H9 (cell line): ENCODE measurements at regions not wholly inside any gene's neighbourhood (a gene's known extent, or its start where the extent isn't known, plus 50 kb on each side); places are given as distances from the start of the nearest gene placed in this dataset.
A peak's percentile ranks its signal among the peaks of the same experiment; 100 is the strongest.

ENCODE experiments used
- DNase-seq: peaks from one replicate; pipeline ENCODE4 v3.0.0-alpha.2; 2017
- H2AFZ ChIP-seq: one replicate; pipeline ENCODE4 v1.6.1; 2013; ENCODE audit warnings: mild to moderate bottlenecking, low read length, control low read depth, moderate library complexity
- H2AK5ac ChIP-seq: 2 replicates; pipeline ENCODE4 v1.6.1; 2013; ENCODE audit warnings: low read length, control low read depth, mixed read lengths; ENCODE audit not compliant: insufficient read length
- H2BK120ac ChIP-seq: one replicate; pipeline ENCODE4 v1.6.1; 2013; ENCODE audit warnings: low read depth, mild to moderate bottlenecking, low read length, control low read depth, inconsistent platforms; ENCODE audit not compliant: poor library complexity, severe bottlenecking
- H2BK12ac ChIP-seq: 2 replicates; pipeline ENCODE4 v1.6.1; 2013; ENCODE audit warnings: low read length, control low read depth, mixed read lengths, low read depth; ENCODE audit not compliant: insufficient read length
- H2BK15ac ChIP-seq: 2 replicates; pipeline ENCODE4 v1.6.1; 2013; ENCODE audit warnings: low read depth, low read length, control low read depth
- H2BK20ac ChIP-seq: one replicate; pipeline ENCODE4 v1.6.1; 2013; ENCODE audit warnings: low read depth, mild to moderate bottlenecking, low read length, control low read depth, inconsistent platforms; ENCODE audit not compliant: poor library complexity, severe bottlenecking
- H2BK5ac ChIP-seq: 2 replicates; pipeline ENCODE4 v1.6.1; 2013; ENCODE audit warnings: low read length, control low read depth, mixed read lengths; ENCODE audit not compliant: insufficient read length
- H3K14ac ChIP-seq: 2 replicates; pipeline ENCODE4 v1.6.1; 2013; ENCODE audit warnings: low read length, control low read depth; ENCODE audit not compliant: insufficient read depth
- H3K18ac ChIP-seq: 2 replicates; pipeline ENCODE4 v1.6.1; 2013; ENCODE audit warnings: low read depth, mild to moderate bottlenecking, mixed read lengths, low read length, control low read depth; ENCODE audit not compliant: insufficient read length
- H3K23ac ChIP-seq: 2 replicates; pipeline ENCODE4 v1.6.1; 2013; ENCODE audit warnings: low read length, control low read depth, mixed read lengths, low read depth; ENCODE audit not compliant: insufficient read length
- H3K23me2 ChIP-seq: 2 replicates; pipeline ENCODE4 v1.6.1; 2013; ENCODE audit warnings: low read depth, mild to moderate bottlenecking, mixed read lengths, low read length, control low read depth; ENCODE audit not compliant: insufficient read length, poor library complexity, severe bottlenecking
- H3K27ac ChIP-seq: 2 replicates; pipeline ENCODE4 v1.5.1; 2013; ENCODE audit warnings: low read length, control low read depth, mixed read lengths, low read depth; ENCODE audit not compliant: insufficient read length
- H3K27me3 ChIP-seq: 2 replicates; pipeline ENCODE4 v1.6.1; 2013; ENCODE audit warnings: low read length, control low read depth, inconsistent platforms; ENCODE audit not compliant: insufficient read depth
- H3K4ac ChIP-seq: 2 replicates; pipeline ENCODE4 v1.6.1; 2013; ENCODE audit warnings: low read depth, mild to moderate bottlenecking, control low read depth, inconsistent platforms, low read length, moderate library complexity
- H3K4me1 ChIP-seq: 2 replicates; pipeline ENCODE4 v1.6.1; 2013; ENCODE audit warnings: low read length, control low read depth, inconsistent platforms; ENCODE audit not compliant: insufficient read depth
- H3K4me2 ChIP-seq: 2 replicates; pipeline ENCODE4 v1.6.1; 2013; ENCODE audit warnings: low read length, control low read depth, mixed read lengths; ENCODE audit not compliant: insufficient read length, insufficient read depth
- H3K56ac ChIP-seq: 2 replicates; pipeline ENCODE4 v1.6.1; 2013; ENCODE audit warnings: low read depth, mild to moderate bottlenecking, mixed read lengths, low read length, control low read depth; ENCODE audit not compliant: insufficient read length
- H3K79me1 ChIP-seq: 2 replicates; pipeline ENCODE4 v1.6.1; 2013; ENCODE audit warnings: low read depth, mild to moderate bottlenecking, moderate library complexity, low read length, control low read depth, inconsistent platforms; ENCODE audit not compliant: insufficient read depth, poor library complexity, severe bottlenecking
- H3K79me2 ChIP-seq: 2 replicates; pipeline ENCODE4 v1.6.1; 2013; ENCODE audit warnings: low read length, control low read depth, inconsistent platforms; ENCODE audit not compliant: insufficient read depth
- H3K9ac ChIP-seq: 2 replicates; pipeline ENCODE4 v1.6.1; 2013; ENCODE audit warnings: low read length, control low read depth, mixed read lengths; ENCODE audit not compliant: insufficient read length; ENCODE audit errors: extremely low read depth
- H3K9me3 ChIP-seq: one replicate; pipeline ENCODE4 v1.6.1; 2013; ENCODE audit warnings: low read depth, low read length, inconsistent platforms; ENCODE audit not compliant: control insufficient read depth
- H3T11ph ChIP-seq: one replicate; pipeline ENCODE4 v1.6.1; 2013; ENCODE audit warnings: mild to moderate bottlenecking, low read length, control low read depth, inconsistent platforms
- H4K20me1 ChIP-seq: one replicate; pipeline ENCODE4 v1.6.1; 2013; ENCODE audit not compliant: control insufficient read depth, insufficient read length, insufficient read depth
- H4K5ac ChIP-seq: 2 replicates; pipeline ENCODE4 v1.6.1; 2013; ENCODE audit warnings: low read depth, mild to moderate bottlenecking, mixed read lengths, low read length, control low read depth; ENCODE audit not compliant: insufficient read length
- H4K8ac ChIP-seq: replicated peaks from 2 replicates; pipeline ENCODE4 v1.6.1; 2013; ENCODE audit warnings: low read length, control low read depth, mixed read lengths, low read depth; ENCODE audit not compliant: insufficient read length
- H4K91ac ChIP-seq: 2 replicates; pipeline ENCODE4 v1.6.1; 2013; ENCODE audit warnings: low read depth, mild to moderate bottlenecking, moderate library complexity, mixed read lengths, low read length, control low read depth; ENCODE audit not compliant: insufficient read length
- H3K27ac Mint-ChIP-seq, 3 experiments: 2 replicates in 2 of 3; 3 replicates in 1 of 3; pipeline ENCODE4 v1.8.0; 2020 to 2021; ENCODE audit warnings: mixed read lengths in 3 of 3, mild to moderate bottlenecking in 1 of 3, moderate library complexity in 1 of 3
- H3K27me3 Mint-ChIP-seq: 2 replicates; pipeline ENCODE4 v1.8.0; 2021; ENCODE audit warnings: low read depth, mild to moderate bottlenecking, moderate library complexity, mixed read lengths
- H3K36me3 Mint-ChIP-seq, 3 experiments: 2 replicates in 2 of 3; 3 replicates in 1 of 3; pipeline ENCODE4 v1.8.0; 2020 to 2021; ENCODE audit warnings: low read depth in 3 of 3, mixed read lengths in 3 of 3; ENCODE audit not compliant: insufficient read depth in 1 of 3
- H3K4me1 Mint-ChIP-seq, 2 experiments: 2 replicates each; pipeline ENCODE4 v1.8.0; 2020; ENCODE audit warnings: mixed read lengths in 2 of 2
- H3K4me3 Mint-ChIP-seq, 2 experiments: 2 replicates in 1 of 2; 3 replicates in 1 of 2; pipeline ENCODE4 v1.8.0; 2020 to 2021; ENCODE audit warnings: mild to moderate bottlenecking in 2 of 2, mixed read lengths in 2 of 2, moderate library complexity in 1 of 2
- H3K9me3 Mint-ChIP-seq, 2 experiments: 2 replicates in 1 of 2; 3 replicates in 1 of 2; pipeline ENCODE4 v1.8.0; 2020; ENCODE audit warnings: mild to moderate bottlenecking in 2 of 2, mixed read lengths in 2 of 2, moderate library complexity in 1 of 2
- WGBS: extraction: QIAGEN DNeasy Blood & Tissue Kit; methylation state at CpG from one replicate; pipeline ENCODE4 v1.1.7; 2013; ENCODE audit warnings: missing lambda C conversion rate, low lambda C conversion rate, mixed read lengths; ENCODE audit not compliant: insufficient read length; ENCODE audit errors: extremely low coverage; 5-methylcytosine and 5-hydroxymethylcytosine counted together
- TF ChIP-seq, protein P1 (sequence below): fragments of 200-600 bp; sonication (generic); conservative IDR thresholded peaks from 3 replicates; pipeline ENCODE4 v1.8.0; 2021; ENCODE audit warnings: antibody characterized with exemption, mild to moderate bottlenecking

DNA sequence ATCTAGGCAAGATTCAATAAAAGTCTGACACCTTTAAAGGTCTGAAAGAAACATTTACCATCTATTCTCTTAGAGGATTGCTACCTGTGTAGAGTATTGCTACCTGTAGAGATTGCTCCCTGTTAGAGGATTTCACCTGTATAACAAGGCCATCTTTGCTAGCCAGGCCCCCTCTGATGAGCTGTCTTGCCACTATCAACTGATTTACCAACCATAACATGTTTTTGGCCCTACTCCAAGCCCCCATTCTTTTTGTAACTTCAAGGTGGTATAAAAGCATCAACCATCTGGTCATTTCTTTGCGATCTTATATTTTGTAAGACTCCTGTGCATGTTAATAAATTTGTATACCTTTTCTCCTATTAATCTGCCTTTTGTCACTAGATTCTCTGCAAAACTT, 424.7 kb upstream of the CAMK1G start:
- Histone ChIP-seq H4K20me1 (no peaks in the 10 kb centered on the region), H3K56ac (no peak overlapping the region), H3T11ph (no peak overlapping the region), H2BK12ac (no peak overlapping the region), H3K9me3 (no peaks in the 10 kb centered on the region), H2BK120ac (no peak overlapping the region), H3K23ac (no peak overlapping the region), H3K4me2 (no peak overlapping the region), H2AFZ (no peak overlapping the region), H4K5ac (no peak overlapping the region), H2BK20ac (no peak overlapping the region), H3K4ac (no peak overlapping the region), H4K91ac (no peak overlapping the region), H2BK15ac (no peak overlapping the region), H4K8ac (no peak overlapping the region), H3K79me1 (no peaks in the 10 kb centered on the region), H3K27ac (no peak overlapping the region), H3K9ac (no peak overlapping the region), H2AK5ac (no peak overlapping the region), H2BK5ac (no peak overlapping the region), H3K27me3 (no peaks in the 10 kb centered on the region), H3K4me1 (peaks cover 14% of the 10 kb centered on the region; the same call in 1 of the 2 replicates), H3K18ac (no peak overlapping the region), H3K14ac (no peak overlapping the region), H3K79me2 (no peaks in the 10 kb centered on the region), H3K23me2 (no peaks in the 10 kb centered on the region)
- H3K27me3 Mint-ChIP-seq = no peaks in the 10 kb centered on the region
- H3K27ac Mint-ChIP-seq = peak overlapping the region in 1 of 3 experiments; percentile 2; a peak in 1 of 7 replicates
- H3K9me3 Mint-ChIP-seq = no peaks in the 10 kb centered on the region
- no peaks in the 10 kb centered on the region for H3K36me3 Mint-ChIP-seq
- WGBS = no CpG with 5 or more reads among the region's 1 CpG
- peaks cover 51 to 58% of the 10 kb centered on the region in 2 experiments for H3K4me1 Mint-ChIP-seq
- H3K4me3 Mint-ChIP-seq = no peak overlapping the region
- DNase-seq = no peak
- TF ChIP-seq, protein P1, sequence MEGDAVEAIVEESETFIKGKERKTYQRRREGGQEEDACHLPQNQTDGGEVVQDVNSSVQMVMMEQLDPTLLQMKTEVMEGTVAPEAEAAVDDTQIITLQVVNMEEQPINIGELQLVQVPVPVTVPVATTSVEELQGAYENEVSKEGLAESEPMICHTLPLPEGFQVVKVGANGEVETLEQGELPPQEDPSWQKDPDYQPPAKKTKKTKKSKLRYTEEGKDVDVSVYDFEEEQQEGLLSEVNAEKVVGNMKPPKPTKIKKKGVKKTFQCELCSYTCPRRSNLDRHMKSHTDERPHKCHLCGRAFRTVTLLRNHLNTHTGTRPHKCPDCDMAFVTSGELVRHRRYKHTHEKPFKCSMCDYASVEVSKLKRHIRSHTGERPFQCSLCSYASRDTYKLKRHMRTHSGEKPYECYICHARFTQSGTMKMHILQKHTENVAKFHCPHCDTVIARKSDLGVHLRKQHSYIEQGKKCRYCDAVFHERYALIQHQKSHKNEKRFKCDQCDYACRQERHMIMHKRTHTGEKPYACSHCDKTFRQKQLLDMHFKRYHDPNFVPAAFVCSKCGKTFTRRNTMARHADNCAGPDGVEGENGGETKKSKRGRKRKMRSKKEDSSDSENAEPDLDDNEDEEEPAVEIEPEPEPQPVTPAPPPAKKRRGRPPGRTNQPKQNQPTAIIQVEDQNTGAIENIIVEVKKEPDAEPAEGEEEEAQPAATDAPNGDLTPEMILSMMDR = no peak
